A549 (cell line): ENCODE measurements at regions not wholly inside any gene's neighbourhood (a gene's known extent, or its start where the extent isn't known, plus 50 kb on each side); places are given as distances from the start of the nearest gene placed in this dataset.

Experiments
- ATAC-seq, 2 experiments: fragments of 200-7000 bp in 1 of 2; fragments of >200 bp in 1 of 2; cut with Nextera tagmentation in 1 of 2; cut with Tn5 transposase in 1 of 2; 3 replicates each; pipeline versions ENCODE4 v1.8.0 to v1.9.1; 2018 to 2020; ENCODE audit warnings: mild to moderate bottlenecking in 1 of 2, moderate library complexity in 1 of 2
- CTCF ChIA-PET: fragments of 300-600 bp; sonication (Branson Sonifier 250); formaldehyde crosslinking; extraction: SDS; loops from one replicate; lab custom pipeline; 2021; ENCODE audit warnings: antibody characterized with exemption, inconsistent platforms; lab: Yijun Ruan, JAX
- POLR2A ChIA-PET: fragments of 350-600 bp; formaldehyde crosslinking; extraction: SDS; loops from one replicate; lab custom pipeline; 2021; ENCODE audit warnings: antibody characterized with exemption, inconsistent platforms; lab: Yijun Ruan, JAX
- DNase-seq, 2 experiments: peaks; one replicate each; pipeline versions ENCODE4 v3.0.0 to v3.0.0-alpha.2; 2011 to 2016; ENCODE audit warnings: low read depth in 1 of 2, low spot score in 1 of 2
- FAIRE-seq: peaks from 2 replicates; lab custom pipeline; 2011; peaks lifted over from hg19 to GRCh38; lab: Jason Lieb, UNC
- H3K27ac ChIP-seq, 2 experiments: fragments of >200 bp; sonication (Bioruptor Twin); formaldehyde crosslinking; 3 replicates each; pipeline ENCODE4 v1.5.1; 2016 to 2017
- H3K4me1 ChIP-seq: fragments of >200 bp; sonication (Bioruptor Twin); formaldehyde crosslinking; 3 replicates; pipeline ENCODE4 v1.6.1; 2016
- H3K4me2 ChIP-seq: fragments of >200 bp; sonication (Bioruptor Twin); formaldehyde crosslinking; 3 replicates; pipeline ENCODE4 v1.6.1; 2016
- H3K4me3 ChIP-seq: fragments of >200 bp; sonication (Bioruptor Twin); formaldehyde crosslinking; 3 replicates; pipeline ENCODE4 v1.5.1; 2016
- H3K9me3 ChIP-seq: fragments of >200 bp; sonication (Bioruptor Twin); formaldehyde crosslinking; 3 replicates; pipeline ENCODE4 v1.6.1; 2016
- CBX2 ChIP-seq: fragments of 200-600 bp; sonication (generic); IDR thresholded peaks from 2 replicates; pipeline ENCODE4 v1.6.1; 2016; ENCODE audit warnings: low read depth, mild to moderate bottlenecking, borderline replicate concordance
- CHD2 ChIP-seq: fragments of 150-350 bp; IDR thresholded peaks from 2 replicates; pipeline ENCODE4 v1.6.1; 2014; ENCODE audit warnings: low read length; ENCODE audit not compliant: partially characterized antibody
- CHD4 ChIP-seq: fragments of 200-600 bp; sonication (generic); IDR thresholded peaks from 2 replicates; pipeline ENCODE4 v1.6.1; 2016; ENCODE audit warnings: antibody characterized with exemption, mild to moderate bottlenecking, borderline replicate concordance
- EHF ChIP-seq: fragments of 250-450 bp; sonication (Bioruptor Pico); IDR thresholded peaks from 2 replicates; pipeline ENCODE4 v1.5.0; 2020; ENCODE audit warnings: mild to moderate bottlenecking
- ELK1 ChIP-seq: fragments of 150-350 bp; IDR thresholded peaks from 2 replicates; pipeline ENCODE4 v1.6.1; 2014; ENCODE audit warnings: low read depth, mild to moderate bottlenecking, low read length
- EP300 ChIP-seq, 2 experiments: fragments of >200 bp; sonication (Bioruptor Twin); formaldehyde crosslinking; IDR thresholded peaks; 2 replicates in 1 of 2; 3 replicates in 1 of 2; pipeline ENCODE4 v1.6.1; 2016 to 2017
- FOSL2 ChIP-seq, 2 experiments: fragments of 450-650 bp in 1 of 2; fragments of >200 bp in 1 of 2; sonication (Bioruptor Twin) in 1 of 2; formaldehyde crosslinking; IDR thresholded peaks; 2 replicates each; pipeline versions ENCODE4 v1.5.0 to v1.6.1; 2016 to 2020; ENCODE audit warnings: mild to moderate bottlenecking in 1 of 2, moderate library complexity in 1 of 2
- FOXS1 ChIP-seq: fragments of 250-450 bp; sonication (Bioruptor Pico); IDR thresholded peaks from 2 replicates; pipeline ENCODE4 v1.5.0; 2020; ENCODE audit warnings: mild to moderate bottlenecking, moderate library complexity
- GATA3 ChIP-seq: IDR thresholded peaks from 2 replicates; pipeline ENCODE4 v1.6.1; 2012; ENCODE audit warnings: borderline replicate concordance
- HEYL ChIP-seq: fragments of 250-450 bp; sonication (Bioruptor Pico); IDR thresholded peaks from 2 replicates; pipeline ENCODE4 v1.8.0; 2021; ENCODE audit warnings: mild to moderate bottlenecking, moderate library complexity
- HOXB5 ChIP-seq: fragments of 250-450 bp; sonication (Bioruptor Pico); IDR thresholded peaks from 2 replicates; pipeline ENCODE4 v1.5.0; 2020; ENCODE audit warnings: mild to moderate bottlenecking, moderate library complexity
- KDM1A ChIP-seq: fragments of 200-600 bp; sonication (generic); IDR thresholded peaks from 2 replicates; pipeline ENCODE4 v1.6.1; 2016; ENCODE audit warnings: low read depth, mild to moderate bottlenecking
- MAX ChIP-seq: IDR thresholded peaks from 2 replicates; pipeline ENCODE4 v1.6.1; 2012
- MAZ ChIP-seq: fragments of 150-350 bp; IDR thresholded peaks from 2 replicates; pipeline ENCODE4 v1.6.1; 2014; ENCODE audit warnings: antibody characterized with exemption, low read depth, low read length, borderline replicate concordance
- NPAS2 ChIP-seq: fragments of 250-450 bp; sonication (Bioruptor Pico); IDR thresholded peaks from 2 replicates; pipeline ENCODE4 v1.8.0; 2022; ENCODE audit warnings: mild to moderate bottlenecking, moderate library complexity, borderline replicate concordance
- PHF8 ChIP-seq: fragments of 200-600 bp; sonication (generic); IDR thresholded peaks from 2 replicates; pipeline ENCODE4 v1.6.1; 2016; ENCODE audit warnings: low read depth, mild to moderate bottlenecking, antibody characterized with exemption, moderate library complexity, borderline replicate concordance
- POLR2A ChIP-seq: IDR thresholded peaks from 2 replicates; pipeline ENCODE4 v1.6.1; 2012; ENCODE audit warnings: mild to moderate bottlenecking, low read length
- POLR2AphosphoS2 ChIP-seq: conservative IDR thresholded peaks from 2 replicates; pipeline ENCODE4 v1.6.1; 2012; ENCODE audit warnings: low read length, improper control_type of control experiment, inconsistent platforms
- RARB ChIP-seq: fragments of 250-450 bp; sonication (Bioruptor Pico); IDR thresholded peaks from 2 replicates; pipeline ENCODE4 v1.8.0; 2021; ENCODE audit warnings: mild to moderate bottlenecking, moderate library complexity
- REST ChIP-seq: fragments of 200-600 bp; sonication (generic); IDR thresholded peaks from 2 replicates; pipeline ENCODE4 v1.6.1; 2016; ENCODE audit warnings: antibody characterized with exemption, mild to moderate bottlenecking, moderate library complexity
- RFX5 ChIP-seq: fragments of 450-650 bp; IDR thresholded peaks from 2 replicates; pipeline ENCODE4 v1.7.1; 2014; ENCODE audit warnings: antibody characterized with exemption, mild to moderate bottlenecking, moderate library complexity
- RNF2 ChIP-seq: fragments of 200-600 bp; sonication (generic); IDR thresholded peaks from 2 replicates; pipeline ENCODE4 v1.6.1; 2016; ENCODE audit warnings: low read depth, mild to moderate bottlenecking, antibody characterized with exemption, moderate library complexity, borderline replicate concordance
- SREBF2 ChIP-seq: fragments of 450-650 bp; IDR thresholded peaks from 2 replicates; pipeline ENCODE4 v1.6.1; 2014; ENCODE audit warnings: mild to moderate bottlenecking, moderate library complexity
- TP53 ChIP-seq: fragments of 250-450 bp; sonication (Bioruptor Pico); IDR thresholded peaks from 2 replicates; pipeline ENCODE4 v1.5.0; 2021; ENCODE audit warnings: mild to moderate bottlenecking, moderate library complexity
- USF2 ChIP-seq: fragments of 450-650 bp; IDR thresholded peaks from 2 replicates; pipeline ENCODE4 v1.6.1; 2014; ENCODE audit warnings: antibody characterized with exemption
- ZC3H11A ChIP-seq: fragments of 450-650 bp; IDR thresholded peaks from 2 replicates; pipeline ENCODE4 v1.6.1; 2014; ENCODE audit warnings: antibody characterized with exemption, mild to moderate bottlenecking
- ZNF302 ChIP-seq: fragments of 250-450 bp; sonication (Bioruptor Pico); IDR thresholded peaks from 2 replicates; pipeline ENCODE4 v1.9.0; 2021; ENCODE audit warnings: inconsistent platforms, mild to moderate bottlenecking, moderate library complexity
- WGBS: methylation state at CpG from one replicate; pipeline ENCODE4 v1.1.6; 2017; ENCODE audit errors: missing lambda C conversion rate; 5-methylcytosine and 5-hydroxymethylcytosine counted together

- H3K27ac ChIP-seq: peak overlapping the region; percentile 68 to 77
- H3K4me3 ChIP-seq: no peak overlapping the region
- no peaks in the 10 kb centered on the region for H3K9me3 ChIP-seq
- CTCF ChIA-PET: no interaction called here
- POLR2A ChIA-PET: no interaction called here
- H3K4me1 ChIP-seq: peaks cover 43% of the 10 kb centered on the region
- DNase-seq: no peak
- no peak for TF ChIP-seq REST
- no peak for TF ChIP-seq GATA3
- no peak for TF ChIP-seq RARB (CRISPR knock-in tag)
- TF ChIP-seq KDM1A: no peak
- no peak for TF ChIP-seq MAZ
- TF ChIP-seq EHF (CRISPR knock-in tag): no peak
- no peak for TF ChIP-seq PHF8
- no peak for TF ChIP-seq HEYL (CRISPR knock-in tag)
- no peak for TF ChIP-seq RFX5
- no peak for TF ChIP-seq HOXB5 (CRISPR knock-in tag)
- no peak for TF ChIP-seq POLR2AphosphoS2
- TF ChIP-seq EP300 (IDR thresholded peaks at IDR 0.05): no peak
- TF ChIP-seq SREBF2: no peak
- no peak for TF ChIP-seq POLR2A
- no peak for TF ChIP-seq TP53 (CRISPR knock-in tag)
- TF ChIP-seq ZC3H11A: no peak
- no peak for TF ChIP-seq MAX
- WGBS: 88% methylated on average over 2 of the region's 2 CpGs
- no peak for FAIRE-seq
- ATAC-seq: no peak
- no peak overlapping the region for H3K4me2 ChIP-seq
These were observed 620.5 kb upstream of the TBL1XR1 start for GRCh38 chr3:177817751-177818150.

- DNase-seq (no peak), FAIRE-seq (no peak), ATAC-seq (no peak)
- POLR2A ChIA-PET: no interaction called here
- Histone ChIP-seq H3K4me1 (peaks cover 44% of the 10 kb centered on the region), H3K4me2 (no peak overlapping the region), H3K4me3 (no peak overlapping the region), H3K27ac (peak overlapping the region in 1 of 2 experiments; percentile 77; a peak in 3 of 6 replicates), H3K9me3 (no peaks in the 10 kb centered on the region)
- 100% methylated on average over 1 of the region's 2 CpGs for WGBS
- CTCF ChIA-PET: no interaction called here
- TF ChIP-seq RNF2: no peak
- no peak for TF ChIP-seq USF2
- no peak for TF ChIP-seq CHD2
- no peak for TF ChIP-seq ZNF302 (CRISPR knock-in tag)
- no peak for TF ChIP-seq CBX2
- TF ChIP-seq EP300 (IDR thresholded peaks at IDR 0.05): no peak
- TF ChIP-seq TP53 (CRISPR knock-in tag): no peak
- no peak for TF ChIP-seq POLR2A
- no peak for TF ChIP-seq HEYL (CRISPR knock-in tag)
- TF ChIP-seq REST: no peak
- TF ChIP-seq NPAS2 (CRISPR knock-in tag): no peak
- TF ChIP-seq SREBF2: no peak
- no peak for TF ChIP-seq FOXS1
- TF ChIP-seq FOSL2 (IDR thresholded peaks at IDR 0.05): no peak
- no peak for TF ChIP-seq FOSL2 (CRISPR knock-in tag; IDR thresholded peaks at IDR 0.05)
- no peak for TF ChIP-seq ELK1
- TF ChIP-seq CHD4: no peak
These were observed 621.5 kb upstream of the TBL1XR1 start for GRCh38 chr3:177818712-177819240.
